ENCODE measurements at regions not wholly inside any gene's neighbourhood (a gene's known extent, or its start where the extent isn't known, plus 50 kb on each side); places are given as distances from the start of the nearest gene placed in this dataset.
"Not testable (repeated sequence)": the region's sequence is repeated elsewhere in the genome, so short reads cannot be mapped to it uniquely, and the experiment has no call there.

GRCh38 chr5:174533751-174534241 lies 190.6 kb upstream of the MSX2 start:
- Mint-ChIP-seq H3K4me1 (ENCODE audit: unreplicated experiment) (peaks cover 37% of the 10 kb centered on the region), H3K9me3 (no peaks in the 10 kb centered on the region), H3K27ac (peak overlapping the region; percentile 88), H3K36me3 (no peaks in the 10 kb centered on the region), H3K27me3 (no peaks in the 10 kb centered on the region), H3K4me3 (no peak overlapping the region)
- TF ChIP-seq, protein P1, sequence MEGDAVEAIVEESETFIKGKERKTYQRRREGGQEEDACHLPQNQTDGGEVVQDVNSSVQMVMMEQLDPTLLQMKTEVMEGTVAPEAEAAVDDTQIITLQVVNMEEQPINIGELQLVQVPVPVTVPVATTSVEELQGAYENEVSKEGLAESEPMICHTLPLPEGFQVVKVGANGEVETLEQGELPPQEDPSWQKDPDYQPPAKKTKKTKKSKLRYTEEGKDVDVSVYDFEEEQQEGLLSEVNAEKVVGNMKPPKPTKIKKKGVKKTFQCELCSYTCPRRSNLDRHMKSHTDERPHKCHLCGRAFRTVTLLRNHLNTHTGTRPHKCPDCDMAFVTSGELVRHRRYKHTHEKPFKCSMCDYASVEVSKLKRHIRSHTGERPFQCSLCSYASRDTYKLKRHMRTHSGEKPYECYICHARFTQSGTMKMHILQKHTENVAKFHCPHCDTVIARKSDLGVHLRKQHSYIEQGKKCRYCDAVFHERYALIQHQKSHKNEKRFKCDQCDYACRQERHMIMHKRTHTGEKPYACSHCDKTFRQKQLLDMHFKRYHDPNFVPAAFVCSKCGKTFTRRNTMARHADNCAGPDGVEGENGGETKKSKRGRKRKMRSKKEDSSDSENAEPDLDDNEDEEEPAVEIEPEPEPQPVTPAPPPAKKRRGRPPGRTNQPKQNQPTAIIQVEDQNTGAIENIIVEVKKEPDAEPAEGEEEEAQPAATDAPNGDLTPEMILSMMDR (conservative IDR thresholded peaks at IDR 0.05): no peak
- no peak for DNase-seq (ENCODE audit: extremely low spot score, unreplicated experiment)

- Mint-ChIP-seq H3K9me3 (no peaks in the 10 kb centered on the region), H3K4me3 (peak overlapping the region; percentile 25), H3K36me3 (no peaks in the 10 kb centered on the region), H3K27me3 (no peaks in the 10 kb centered on the region), H3K4me1 (ENCODE audit: unreplicated experiment) (peaks cover 29% of the 10 kb centered on the region), H3K27ac (peak overlapping the region; percentile 86)
- no peak for DNase-seq (ENCODE audit: extremely low spot score, unreplicated experiment)
- TF ChIP-seq, protein P1 (conservative IDR thresholded peaks at IDR 0.05): no peak
Observed at GRCh38 chr5:174535669-174536068, 188.7 kb upstream of the MSX2 start.

DNA sequence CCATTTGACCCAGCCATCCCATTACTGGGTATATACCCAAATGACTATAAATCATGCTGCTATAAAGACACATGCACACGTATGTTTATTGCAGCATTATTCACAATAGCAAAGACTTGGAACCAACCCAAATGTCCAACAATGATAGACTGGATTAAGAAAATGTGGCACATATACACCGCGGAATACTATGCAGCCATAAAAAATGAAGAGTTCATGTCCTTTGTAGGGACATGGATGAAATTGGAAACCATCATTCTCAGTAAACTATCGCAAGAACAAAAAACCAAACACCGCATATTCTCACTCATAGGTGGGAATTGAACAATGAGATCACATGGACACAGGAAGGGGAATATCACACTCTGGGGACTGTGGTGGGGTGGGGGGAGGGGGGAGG lies 184.6 kb upstream of the MSX2 start:
- H3K27me3 Mint-ChIP-seq; H3K36me3 Mint-ChIP-seq; H3K27ac Mint-ChIP-seq; H3K4me1 Mint-ChIP-seq (ENCODE audit: unreplicated experiment); H3K4me3 Mint-ChIP-seq; DNase-seq (ENCODE audit: extremely low spot score, unreplicated experiment); H3K9me3 Mint-ChIP-seq: not testable (repeated sequence)

DNA sequence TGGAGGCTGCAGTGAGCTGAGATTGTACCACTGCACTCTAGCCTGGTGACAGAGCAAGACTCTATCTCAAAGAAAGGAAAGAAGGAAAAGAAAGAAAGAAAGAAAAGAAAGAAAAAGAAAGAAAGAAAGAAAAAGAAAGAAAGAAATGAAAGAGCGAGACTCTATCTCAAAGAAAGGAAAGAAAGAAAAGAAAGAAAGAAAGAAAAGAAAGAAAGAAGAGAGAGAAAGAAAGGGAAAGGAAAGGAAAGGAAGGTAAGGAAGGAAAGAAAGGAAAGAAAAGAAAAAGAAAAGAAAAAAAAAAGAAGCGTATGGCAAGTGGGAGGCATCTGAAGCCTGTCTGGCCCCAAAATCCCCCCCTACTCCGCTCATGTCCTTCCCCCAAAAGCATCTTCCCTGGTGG lies 182.3 kb upstream of the MSX2 start:
- Mint-ChIP-seq H3K36me3 (no peaks in the 10 kb centered on the region), H3K4me3 (no peak overlapping the region), H3K27me3 (no peaks in the 10 kb centered on the region)

DNA sequence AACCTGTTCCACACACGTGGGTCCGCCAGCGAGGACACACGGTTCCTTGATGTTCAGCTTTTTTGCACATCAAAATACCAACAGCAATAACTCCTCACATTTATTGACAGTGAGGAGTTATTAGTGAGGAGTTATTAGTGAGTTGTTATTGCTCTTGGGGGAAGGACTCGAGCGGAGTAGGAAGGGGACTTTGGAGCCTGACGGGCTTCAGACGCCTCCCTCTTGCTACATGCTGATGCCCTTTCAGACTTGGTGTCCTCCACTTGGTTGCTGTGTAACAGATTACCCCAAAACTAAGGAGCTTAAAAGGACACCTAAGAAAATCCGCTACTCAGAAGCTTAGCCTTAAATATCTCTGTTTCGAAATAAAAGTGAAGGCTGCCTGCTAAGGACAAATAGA lies 181.9 kb upstream of the MSX2 start:
- Mint-ChIP-seq H3K4me1 (ENCODE audit: unreplicated experiment) (peaks cover 4% of the 10 kb centered on the region), H3K9me3 (no peaks in the 10 kb centered on the region), H3K36me3 (no peaks in the 10 kb centered on the region), H3K4me3 (no peak overlapping the region), H3K27me3 (no peaks in the 10 kb centered on the region), H3K27ac (no peak overlapping the region)
- DNase-seq (ENCODE audit: extremely low spot score, unreplicated experiment): no peak
- TF ChIP-seq, protein P1 (conservative IDR thresholded peaks at IDR 0.05): no peak

More for the DNA sequence above, 182.3 kb upstream of the MSX2 start:
- Mint-ChIP-seq H3K4me1 (ENCODE audit: unreplicated experiment) (peaks cover 4% of the 10 kb centered on the region), H3K27ac (no peak overlapping the region), H3K9me3 (no peaks in the 10 kb centered on the region)
- TF ChIP-seq, protein P1 (conservative IDR thresholded peaks at IDR 0.05): no peak
- no peak for DNase-seq (ENCODE audit: extremely low spot score, unreplicated experiment)

DNA sequence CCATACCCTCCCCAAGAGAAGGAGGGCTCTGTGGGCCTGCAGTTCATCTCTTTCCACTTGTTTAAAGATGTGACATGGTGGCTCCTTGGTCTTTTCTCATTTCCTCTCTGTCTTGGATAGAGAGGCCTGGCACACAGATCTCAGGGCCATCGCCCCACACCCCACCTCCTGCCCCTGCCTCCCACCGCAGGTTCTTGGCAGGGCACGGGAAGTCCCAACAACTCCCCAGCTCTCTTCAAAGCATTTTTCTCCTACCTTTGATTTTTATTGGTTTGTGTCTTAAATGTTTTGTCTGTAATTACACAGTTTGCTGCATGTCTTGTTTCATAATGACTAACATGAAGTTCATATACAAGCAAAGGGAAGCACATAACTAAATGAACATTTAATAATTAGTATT lies 178.5 kb upstream of the MSX2 start:
- no peak overlapping the region for H3K4me3 Mint-ChIP-seq
- no peak for DNase-seq (ENCODE audit: extremely low spot score, unreplicated experiment)
- H3K27me3 Mint-ChIP-seq: no peaks in the 10 kb centered on the region
- no peaks in the 10 kb centered on the region for H3K9me3 Mint-ChIP-seq
- no peaks in the 10 kb centered on the region for H3K36me3 Mint-ChIP-seq
- H3K4me1 Mint-ChIP-seq (ENCODE audit: unreplicated experiment): peaks cover 13% of the 10 kb centered on the region
- H3K27ac Mint-ChIP-seq: no peak overlapping the region
- TF ChIP-seq, protein P1 (conservative IDR thresholded peaks at IDR 0.05): no peak
